ENCODE measurements at regions not wholly inside any gene's neighbourhood (a gene's known extent, or its start where the extent isn't known, plus 50 kb on each side); places are given as distances from the start of the nearest gene placed in this dataset.

DNA sequence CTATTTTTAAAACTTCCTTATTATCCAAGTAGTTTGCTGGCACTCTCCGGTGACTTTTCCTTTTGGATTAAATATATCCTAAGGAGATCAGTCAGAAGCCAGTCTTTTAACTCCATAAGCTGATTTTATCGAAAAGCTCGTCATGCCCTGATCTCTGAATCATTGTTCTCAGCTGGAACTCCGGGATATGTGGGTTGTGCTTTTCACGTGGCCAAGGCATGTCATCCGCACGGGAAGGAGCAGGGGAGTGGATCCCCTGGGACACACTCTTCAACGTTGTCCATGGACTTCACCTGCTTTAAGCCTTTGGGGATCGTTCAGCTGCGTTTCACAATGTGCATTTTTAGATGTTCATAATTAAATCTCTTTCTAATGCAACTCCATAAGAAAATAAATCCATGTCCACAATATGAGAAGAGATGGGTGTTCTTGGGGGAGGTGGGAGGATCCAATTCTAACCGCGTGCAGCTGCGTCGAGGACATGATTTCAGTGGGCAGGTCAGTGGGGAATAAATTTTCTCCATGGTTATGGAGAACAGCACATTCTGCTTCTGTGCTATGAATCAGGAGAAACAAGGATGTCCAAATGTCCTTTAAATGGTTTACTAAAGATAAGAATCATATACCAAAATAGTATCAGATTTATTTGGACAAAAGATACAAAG is 229.5 kb upstream of the ADARB2 start:
- no peak for DNase-seq

DNA sequence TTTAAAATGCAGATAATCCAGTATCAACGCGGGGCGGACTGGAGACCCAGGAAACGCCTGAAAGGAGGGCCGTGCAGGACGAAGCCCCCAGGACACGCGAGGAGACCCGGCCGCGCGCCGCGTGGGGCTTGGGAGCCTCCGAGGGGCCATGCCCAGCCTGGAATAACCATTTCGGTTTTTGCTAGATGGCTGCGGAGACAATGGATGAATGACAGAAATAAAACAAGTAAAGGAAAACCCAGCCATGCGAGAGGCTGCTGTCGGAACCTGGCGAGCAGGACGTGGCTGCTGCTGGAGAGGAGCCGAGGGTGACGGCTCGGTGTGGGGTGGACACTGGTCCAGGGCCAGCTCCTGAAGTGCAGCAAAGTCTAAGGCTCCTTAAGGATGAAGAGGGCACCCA is 227.2 kb upstream of the ADARB2 start:
- no peak for DNase-seq

DNA sequence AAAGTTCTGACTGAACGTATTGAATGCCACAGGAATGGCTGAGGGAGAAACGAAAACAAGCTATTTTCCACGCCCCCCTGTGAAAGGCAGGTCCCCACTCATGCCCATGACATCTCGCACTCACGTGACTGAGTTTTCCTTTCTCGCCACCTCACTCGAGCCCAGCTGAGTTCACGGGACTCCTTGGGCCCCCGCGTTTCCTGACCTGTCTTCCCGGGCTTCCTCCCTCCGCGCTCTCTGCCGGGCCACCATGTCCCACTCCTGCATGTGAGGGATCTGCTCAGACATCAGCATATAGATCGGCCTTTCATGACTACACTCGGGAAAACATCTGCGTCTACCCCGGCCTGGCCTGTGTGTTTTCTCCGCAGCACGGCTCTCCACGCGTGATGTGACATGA is 226.0 kb upstream of the ADARB2 start:
- no peak for DNase-seq

DNA sequence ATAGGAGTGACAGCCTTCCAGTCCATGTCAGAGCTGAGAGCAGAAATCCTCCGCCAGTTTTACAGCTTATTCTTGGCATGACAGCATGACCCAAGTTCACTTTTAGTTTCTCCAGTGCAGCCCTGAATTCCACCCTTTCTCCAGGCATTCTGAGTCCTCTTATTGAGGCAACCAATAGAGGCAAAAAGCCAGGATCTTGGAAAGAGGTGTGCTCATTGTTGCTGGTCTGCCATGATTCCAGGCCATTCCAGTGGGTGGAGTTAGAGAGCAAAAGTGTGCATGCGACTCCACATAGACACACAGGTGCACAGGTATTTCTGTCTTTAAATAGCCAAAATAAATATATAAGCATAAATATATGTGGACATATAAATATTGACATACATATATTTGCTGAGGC is 224.7 kb upstream of the ADARB2 start:
- no peak for DNase-seq

DNA sequence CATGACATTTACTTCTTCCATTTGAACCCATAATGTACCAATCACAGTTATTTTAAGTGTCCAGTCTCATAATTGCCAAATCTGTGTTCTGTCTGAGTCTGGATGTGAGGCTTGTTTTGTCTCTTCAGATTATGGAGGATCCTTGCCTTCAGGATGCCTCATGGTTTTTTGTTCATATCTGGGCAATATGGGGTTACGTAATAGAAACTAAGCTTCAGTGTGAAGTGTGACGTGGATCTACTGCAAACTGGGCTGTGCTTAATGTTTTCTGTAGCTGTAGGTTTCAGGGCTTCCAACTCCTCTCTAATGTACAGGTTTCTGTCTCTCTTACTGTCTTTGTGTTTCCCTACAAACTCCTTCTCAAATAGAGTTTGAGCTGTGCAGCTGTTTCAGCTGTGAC is 223.7 kb upstream of the ADARB2 start:
- no peak for DNase-seq

DNA sequence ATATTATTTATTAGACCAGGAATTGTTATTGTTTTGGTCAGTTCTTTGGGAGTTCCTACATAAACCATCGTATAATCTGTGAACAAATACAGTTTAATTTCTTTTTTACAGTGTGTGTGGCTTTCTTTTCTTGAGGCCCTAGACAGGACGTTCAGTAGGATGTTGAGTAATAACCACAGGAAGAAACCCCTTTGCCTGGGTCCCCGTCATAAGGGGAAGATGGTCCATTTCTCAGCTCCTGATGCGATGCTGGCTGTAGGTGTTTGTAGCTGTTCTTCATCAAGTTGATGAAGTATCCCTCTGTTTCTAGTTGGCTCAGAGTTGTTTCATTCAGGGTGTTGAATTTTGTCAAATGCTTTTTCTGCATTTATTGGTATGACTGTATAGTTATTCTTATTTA is 219.7 kb upstream of the ADARB2 start:
- no peak for DNase-seq

DNA sequence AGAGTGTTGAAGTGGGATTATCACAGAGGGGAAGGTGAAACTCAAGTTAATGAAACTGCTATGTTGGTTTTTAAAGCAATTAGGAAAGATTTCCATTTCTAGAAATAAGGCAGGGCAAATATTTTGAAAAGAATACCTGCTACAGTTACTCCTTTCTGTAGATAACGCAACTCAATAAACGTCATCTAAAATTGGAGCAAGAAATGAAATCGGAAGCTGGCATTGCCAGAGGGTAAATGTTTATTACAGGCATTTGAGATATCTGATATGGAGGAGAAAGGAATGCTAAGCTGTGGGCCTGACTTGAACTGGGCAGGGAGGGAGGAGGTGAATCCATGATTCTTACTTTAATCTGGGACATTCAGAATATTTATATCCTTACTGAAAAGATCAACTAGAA is 217.0 kb upstream of the ADARB2 start:
- no peak for DNase-seq

DNA sequence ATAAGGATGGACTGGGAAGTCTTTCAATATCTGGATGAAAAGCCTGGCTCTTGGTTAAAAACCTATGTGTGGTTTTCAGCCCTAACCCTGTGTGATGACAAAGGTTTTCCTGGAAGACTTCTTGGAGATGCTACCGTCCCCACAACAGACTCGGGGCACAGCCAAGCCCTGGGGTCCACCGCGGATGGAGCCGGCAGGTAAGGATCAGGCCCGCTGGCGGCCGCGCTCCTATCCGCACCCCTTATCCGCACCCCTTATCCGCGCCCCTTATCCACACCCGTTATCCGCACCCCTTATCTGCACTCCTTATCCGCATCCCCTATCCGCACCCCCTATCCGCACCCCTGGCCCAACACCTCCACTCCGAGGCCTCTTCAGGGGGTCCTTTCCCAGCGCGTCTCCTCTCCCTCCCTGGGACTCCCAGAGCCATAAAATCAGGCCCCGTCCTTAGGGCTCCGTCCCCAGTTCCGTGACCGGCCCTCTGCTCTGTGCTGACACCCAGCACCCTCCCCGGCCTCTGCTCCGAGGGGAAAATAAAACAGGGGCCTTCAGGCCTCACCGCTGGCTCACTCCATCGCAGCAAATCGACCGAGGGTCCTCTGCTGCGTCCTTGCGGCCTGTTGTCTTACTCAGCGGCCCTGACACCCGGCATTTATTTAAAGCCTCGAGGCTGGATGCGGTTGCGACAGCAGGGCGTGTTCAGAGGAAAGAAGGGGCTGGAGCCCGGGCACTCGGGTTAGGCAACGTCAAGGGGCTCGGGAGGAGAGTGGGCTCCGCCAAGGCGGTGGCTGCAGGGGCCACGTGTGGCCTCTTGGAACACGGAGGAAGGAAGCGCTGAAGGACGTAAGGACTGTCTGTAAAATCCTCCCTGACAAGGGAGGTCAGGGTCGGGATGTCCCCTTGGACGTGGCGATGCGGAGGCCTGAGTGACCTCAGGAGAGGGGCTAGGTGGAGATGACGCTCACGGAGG is 215.1 kb upstream of the ADARB2 start:
- DNase-seq, result no peak

DNA sequence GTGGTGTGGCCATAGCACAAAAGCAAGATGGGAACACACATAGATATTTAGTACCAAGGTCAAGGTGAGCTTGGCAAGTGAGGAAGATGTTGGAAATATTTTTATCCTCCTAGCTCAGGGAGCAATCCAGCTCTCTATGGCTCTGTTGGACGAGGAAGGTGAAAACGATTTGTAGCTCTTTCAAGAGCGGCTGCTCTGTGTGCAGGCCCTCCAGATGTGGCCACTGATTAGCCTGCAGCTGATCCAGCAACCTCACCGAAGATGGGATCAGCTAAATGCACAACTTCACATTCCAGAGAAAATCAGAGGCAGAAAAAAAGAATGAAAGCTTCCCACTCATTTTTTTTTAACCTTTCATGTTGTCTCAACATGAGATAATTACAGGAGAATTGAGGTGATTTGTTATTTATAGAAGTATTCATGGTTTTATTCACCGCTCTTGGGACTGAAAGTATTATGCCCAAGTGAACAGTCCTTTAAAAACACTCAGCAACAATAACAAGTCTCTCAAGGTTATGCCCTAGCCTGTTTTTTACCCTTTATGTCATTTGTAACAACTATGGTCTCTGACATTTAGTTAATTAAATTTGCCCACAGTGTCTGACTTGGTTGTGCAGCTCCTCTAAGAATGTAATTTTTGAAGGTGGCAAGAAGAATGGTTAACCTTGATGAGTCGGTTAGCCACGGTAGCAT is 213.6 kb upstream of the ADARB2 start:
- no peak for DNase-seq

DNA sequence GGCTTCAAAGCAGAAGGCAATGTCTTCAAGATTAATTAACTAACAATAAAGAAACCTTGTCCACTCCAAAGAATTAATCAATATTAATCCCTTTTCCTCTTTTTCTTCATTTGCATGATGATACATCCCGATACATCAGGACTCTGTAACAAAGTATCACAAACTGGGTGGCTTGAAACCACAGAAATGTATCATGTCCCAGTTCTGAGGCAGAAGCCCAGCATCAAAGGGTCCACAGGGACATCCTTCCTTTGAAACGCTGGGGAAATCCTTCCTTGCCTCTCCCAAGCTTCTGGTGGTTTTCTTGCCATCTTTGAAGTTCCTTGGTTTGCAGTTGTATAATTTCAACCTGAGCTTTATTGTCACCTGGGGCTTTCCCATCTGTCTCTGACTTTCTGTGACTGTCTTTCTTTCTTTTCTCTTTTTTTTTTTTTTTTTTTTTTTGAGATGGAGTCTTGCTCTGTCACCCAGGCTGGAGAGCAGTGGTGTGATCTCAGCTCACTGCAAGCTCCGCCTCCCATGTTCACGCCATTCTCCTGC is 210.2 kb upstream of the ADARB2 start:
- DNase-seq, result no peak

DNA sequence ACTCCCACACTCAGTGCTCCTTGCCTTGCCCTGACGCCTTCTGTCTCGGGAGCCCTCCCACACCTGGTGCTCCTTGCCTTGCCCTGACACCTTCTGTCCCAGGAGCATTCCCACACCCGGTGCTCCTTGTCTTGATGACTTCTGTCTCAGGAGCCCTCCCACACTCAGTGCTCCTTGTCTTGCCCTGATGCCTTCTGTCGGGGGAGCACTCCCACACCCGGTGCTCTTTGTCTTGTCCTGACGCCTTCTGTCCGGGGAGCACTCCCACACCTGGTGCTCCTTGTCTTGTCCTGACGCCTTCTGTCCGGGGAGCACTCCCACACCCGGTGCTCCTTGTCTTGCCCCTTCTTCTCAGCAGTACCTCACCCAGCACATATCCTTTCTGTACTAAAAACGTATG is 207.2 kb upstream of the ADARB2 start:
- no peak for DNase-seq

DNA sequence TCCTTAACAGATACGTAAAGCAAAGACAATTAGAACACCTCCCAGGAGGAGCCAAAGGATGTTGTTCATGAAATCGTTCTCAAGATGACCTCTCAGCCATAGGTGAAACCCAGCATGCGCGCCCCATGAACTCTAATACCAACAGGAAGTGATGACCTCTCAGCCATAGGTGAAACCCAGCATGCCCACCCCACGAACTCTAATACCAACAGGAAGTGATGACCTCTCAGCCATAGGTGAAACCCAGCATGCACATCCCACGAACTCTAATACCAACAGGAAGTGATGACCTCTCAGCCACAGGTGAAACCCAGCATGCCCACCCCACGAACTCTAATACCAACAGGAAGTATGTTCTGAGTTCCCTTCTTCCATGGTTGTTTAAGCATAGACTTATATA is 205.2 kb upstream of the ADARB2 start:
- DNase-seq, result no peak

DNA sequence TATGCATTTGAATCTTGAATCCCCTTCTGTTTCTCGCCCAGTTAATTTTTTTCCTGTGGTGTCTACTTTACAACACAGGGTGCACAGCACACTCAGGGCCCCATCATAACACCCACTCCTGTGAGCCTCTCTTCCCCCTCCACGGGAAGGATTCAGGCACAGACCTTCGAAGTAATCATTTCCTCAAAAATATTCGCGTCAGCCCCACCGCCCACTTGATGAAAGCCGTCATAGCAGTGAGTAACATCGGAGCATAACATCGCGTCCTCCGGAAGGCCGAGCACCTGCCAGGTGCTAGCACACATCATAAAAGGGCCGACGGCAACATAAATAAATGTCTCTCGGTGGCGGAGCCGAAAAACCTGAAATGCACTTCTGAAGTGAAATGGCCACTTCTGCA is 201.7 kb upstream of the ADARB2 start:
- DNase-seq, result no peak

DNA sequence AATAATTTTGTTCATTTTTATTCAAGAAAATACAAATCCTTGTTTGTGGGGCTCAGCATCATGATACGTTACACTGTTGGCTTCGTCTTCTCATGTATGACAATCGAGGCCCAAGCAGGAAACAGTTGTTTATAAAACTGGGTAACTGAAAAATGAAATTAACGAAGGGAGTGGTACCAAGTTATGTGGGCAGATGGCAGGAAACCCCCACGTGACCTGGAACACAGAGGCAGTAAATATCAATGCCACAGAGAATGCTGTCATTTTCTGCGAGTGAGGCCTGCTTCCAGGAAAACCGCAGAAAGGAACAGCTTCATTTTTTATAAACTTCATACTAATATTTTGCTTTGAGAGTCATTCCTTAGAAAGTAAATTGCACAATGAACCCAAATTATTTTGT is 201.0 kb upstream of the ADARB2 start:
- no peak for DNase-seq

DNA sequence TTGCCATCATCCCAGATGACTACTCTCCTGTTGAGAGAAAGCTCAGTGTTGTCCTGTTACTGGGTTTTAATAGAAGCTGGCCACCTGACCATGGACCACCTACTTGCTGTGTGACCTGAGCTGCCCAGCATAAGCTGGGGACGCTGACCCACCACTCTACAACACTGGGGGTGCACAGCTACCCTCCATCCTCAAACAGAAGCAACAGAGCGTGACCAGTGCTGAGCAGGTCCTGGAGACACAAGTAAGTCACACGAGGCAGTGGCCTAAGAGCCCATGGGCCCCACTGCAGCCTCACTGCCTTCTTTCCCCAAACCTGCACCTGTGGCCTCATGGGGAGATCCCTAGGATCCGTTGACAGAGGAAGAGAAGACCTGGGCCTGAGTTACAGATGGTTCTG is 198.6 kb upstream of the ADARB2 start:
- DNase-seq, result no peak

DNA sequence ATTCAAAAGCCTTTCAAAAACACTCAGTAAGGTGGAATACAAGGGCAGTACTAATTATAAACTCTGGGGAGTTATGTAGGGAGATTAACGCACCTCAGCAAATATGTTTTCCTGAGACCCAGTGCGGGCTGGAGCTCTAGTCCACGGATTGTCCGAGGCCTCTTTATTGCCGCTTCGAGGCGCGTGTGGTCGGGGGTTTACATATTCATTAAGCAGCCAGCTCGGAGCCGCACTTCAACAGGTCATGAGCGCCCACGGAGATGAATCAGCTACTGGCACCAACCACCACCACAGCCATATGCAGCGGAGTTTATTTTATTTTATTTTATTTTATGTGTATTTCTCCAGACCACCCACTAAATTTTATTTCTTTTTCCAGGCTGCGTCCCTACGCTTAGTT is 195.9 kb upstream of the ADARB2 start:
- DNase-seq, result no peak

DNA sequence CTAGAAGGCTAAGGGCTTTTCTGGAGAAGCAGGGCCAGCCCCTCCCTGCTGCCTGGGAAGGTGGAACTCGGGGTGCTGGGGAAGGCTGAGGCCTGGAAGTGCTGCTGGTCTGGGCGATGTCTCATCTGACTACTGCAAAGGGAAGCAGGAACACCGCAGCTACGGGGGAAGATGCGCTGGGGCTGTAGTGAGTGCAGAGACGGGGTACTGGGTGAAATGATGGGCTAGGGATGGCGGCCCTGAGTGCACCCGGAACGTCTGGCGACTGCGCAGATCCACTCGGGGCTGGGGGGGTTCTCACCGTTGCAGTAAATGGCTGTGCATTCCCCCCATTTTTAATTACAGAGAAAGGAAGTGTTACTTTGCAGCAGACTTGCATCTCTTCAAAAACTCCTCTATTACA is 195.4 kb upstream of the ADARB2 start:
- no peak for DNase-seq

DNA sequence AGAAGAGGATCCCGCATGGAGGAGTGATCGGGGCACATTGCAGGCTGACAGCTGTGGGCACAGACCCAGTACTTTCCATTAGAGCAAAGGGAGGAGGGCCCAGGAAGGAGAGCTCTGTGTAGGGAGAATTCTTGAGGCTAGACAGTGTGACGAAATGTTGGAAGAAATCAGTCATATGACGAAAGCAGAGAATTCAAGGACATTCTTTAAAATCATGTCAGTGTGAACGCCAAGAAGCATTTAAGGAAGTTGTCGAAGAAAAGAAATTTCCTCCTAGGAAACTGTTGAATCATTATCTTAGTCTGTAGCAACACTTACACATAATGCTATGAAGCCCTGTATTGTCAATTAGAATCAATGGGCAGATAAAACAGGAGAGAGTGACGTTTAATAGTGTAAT is 191.3 kb upstream of the ADARB2 start:
- DNase-seq, result no peak

DNA sequence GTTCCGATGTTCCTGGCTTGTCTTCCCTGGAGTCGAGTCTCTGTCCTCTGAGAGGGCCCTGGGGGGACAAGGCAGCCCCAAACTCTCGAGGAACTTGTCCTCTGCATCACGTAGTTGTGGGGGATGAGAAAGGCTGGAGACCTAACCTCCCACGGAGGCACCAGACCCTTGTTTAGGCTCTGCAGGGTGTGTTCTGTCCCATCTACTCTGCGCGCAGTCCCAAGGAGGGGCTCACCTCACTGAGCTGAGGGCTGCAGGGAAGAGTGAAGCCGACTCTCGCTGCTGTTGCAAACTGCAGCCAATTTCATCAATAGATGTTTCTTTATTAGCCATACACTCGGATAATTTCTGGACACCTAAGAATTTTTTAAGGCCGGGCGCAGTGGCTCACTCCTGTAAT is 186.7 kb upstream of the ADARB2 start:
- no peak for DNase-seq

DNA sequence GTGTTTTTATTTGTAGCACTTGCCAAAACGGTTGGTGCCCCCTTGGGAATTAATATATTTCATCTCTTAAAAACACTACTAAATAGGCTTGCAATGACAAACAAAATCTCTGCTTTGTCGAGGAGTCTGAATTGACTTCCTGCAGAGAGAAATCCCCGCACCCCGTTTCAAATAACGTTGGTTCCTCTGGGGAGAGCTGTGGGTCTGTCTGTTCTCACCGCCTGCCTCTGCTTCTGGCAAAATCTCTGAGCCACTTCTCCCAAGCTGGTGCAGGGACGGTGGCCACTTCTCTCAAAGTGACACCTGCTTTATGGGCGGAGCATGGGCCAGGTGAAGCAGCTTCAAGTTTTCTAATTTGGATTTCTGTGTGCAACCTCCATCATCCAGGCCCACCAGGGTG is 186.3 kb upstream of the ADARB2 start:
- DNase-seq, result no peak

DNA sequence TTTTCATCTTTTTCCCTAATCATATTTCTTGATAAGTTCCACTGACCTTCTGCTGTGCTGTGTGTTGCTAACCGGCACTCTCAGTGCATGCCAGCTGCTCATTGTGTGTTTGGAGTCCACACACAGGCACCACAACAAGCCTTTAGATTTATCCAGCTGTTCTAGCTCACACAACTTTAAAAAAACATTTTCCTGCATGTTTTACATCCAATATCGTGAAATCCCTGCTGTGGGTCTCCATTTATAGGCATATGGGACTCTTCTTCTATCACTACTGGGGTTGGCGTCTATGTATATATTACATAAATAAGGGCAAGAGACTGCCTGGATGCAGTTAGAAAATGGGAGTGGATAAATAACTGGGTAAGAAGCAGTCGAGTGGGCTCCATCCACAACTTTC is 183.6 kb upstream of the ADARB2 start:
- no peak for DNase-seq

DNA sequence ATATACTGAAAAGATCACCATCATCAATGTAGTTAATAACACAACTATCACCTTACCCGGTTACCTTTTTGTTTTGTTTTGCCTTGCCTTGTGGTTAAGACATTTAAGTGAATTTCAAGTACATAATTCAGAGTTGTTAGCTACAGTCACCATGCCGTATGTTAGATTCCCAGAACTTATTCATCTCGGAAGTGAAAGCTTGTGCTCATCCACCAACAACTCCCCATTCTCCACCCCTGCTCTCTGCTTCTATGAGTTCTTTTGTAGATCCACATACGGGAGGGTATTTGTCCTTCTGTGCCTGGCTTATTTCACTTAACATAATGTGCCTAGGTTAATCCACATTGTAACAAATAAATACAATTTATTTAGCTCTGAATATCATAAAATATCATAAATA is 182.8 kb upstream of the ADARB2 start:
- DNase-seq, result no peak

All from hypothalamus (tissue), 51 donors.